ENCODE measurements at regions not wholly inside any gene's neighbourhood (a gene's known extent, or its start where the extent isn't known, plus 50 kb on each side); places are given as distances from the start of the nearest gene placed in this dataset.

DNA sequence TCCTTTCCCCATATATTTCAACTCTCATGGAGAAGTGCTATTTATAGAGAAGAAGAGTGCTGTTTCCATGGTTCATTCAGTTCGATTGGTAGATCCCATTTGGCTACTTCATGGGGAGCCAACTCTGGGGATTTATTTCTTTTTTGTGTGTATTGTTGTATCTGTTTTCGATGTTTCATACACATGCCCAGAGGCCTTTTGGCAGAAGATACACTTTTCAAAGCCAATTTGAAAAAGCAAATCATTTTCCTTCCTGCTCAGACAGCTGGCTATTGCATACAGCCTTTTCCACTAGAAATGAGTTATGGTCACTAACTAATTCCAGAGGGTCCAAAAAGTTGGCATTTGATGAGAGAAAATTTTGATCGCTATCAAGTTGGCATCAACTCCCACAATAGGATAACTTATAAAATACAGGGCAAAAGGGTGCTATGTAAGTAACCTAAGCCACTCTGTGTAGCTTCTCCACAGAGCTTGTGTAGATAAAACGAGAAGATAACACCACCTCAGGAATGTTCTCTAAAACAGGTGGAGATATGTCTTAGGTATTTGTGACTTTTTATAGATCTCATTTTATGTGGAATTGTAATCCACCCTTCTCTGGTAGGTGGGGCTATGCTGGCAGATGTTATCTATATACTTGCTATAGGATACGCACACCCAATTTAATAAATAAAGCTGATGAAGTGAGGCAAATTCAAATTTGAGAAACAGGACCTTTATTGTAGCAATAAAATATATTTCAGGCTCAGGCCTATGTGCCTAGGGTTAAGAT is 798.5 kb downstream of the SATB2 start:
- TF ChIP-seq NR2C2 (CRISPR knock-in tag; IDR thresholded peaks at IDR 0.05) (no peak), SOX15 (CRISPR knock-in tag; IDR thresholded peaks at IDR 0.05) (no peak), CREB1 (CRISPR knock-in tag; IDR thresholded peaks at IDR 0.05) (no peak), MXD4 (CRISPR knock-in tag; IDR thresholded peaks at IDR 0.05; ENCODE audit: borderline replicate concordance) (no peak), ZNF121 (CRISPR knock-in tag; IDR thresholded peaks at IDR 0.05) (no peak), CREM (CRISPR knock-in tag; IDR thresholded peaks at IDR 0.05) (no peak)
- TF ChIP-seq, protein P1, sequence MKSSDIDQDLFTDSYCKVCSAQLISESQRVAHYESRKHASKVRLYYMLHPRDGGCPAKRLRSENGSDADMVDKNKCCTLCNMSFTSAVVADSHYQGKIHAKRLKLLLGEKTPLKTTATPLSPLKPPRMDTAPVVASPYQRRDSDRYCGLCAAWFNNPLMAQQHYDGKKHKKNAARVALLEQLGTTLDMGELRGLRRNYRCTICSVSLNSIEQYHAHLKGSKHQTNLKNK (CRISPR knock-in tag; IDR thresholded peaks at IDR 0.05), result no peak
- TF ChIP-seq, protein P2, sequence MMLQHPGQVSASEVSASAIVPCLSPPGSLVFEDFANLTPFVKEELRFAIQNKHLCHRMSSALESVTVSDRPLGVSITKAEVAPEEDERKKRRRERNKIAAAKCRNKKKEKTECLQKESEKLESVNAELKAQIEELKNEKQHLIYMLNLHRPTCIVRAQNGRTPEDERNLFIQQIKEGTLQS (CRISPR knock-in tag; conservative IDR thresholded peaks at IDR 0.05), result no peak
- TF ChIP-seq, protein P3, sequence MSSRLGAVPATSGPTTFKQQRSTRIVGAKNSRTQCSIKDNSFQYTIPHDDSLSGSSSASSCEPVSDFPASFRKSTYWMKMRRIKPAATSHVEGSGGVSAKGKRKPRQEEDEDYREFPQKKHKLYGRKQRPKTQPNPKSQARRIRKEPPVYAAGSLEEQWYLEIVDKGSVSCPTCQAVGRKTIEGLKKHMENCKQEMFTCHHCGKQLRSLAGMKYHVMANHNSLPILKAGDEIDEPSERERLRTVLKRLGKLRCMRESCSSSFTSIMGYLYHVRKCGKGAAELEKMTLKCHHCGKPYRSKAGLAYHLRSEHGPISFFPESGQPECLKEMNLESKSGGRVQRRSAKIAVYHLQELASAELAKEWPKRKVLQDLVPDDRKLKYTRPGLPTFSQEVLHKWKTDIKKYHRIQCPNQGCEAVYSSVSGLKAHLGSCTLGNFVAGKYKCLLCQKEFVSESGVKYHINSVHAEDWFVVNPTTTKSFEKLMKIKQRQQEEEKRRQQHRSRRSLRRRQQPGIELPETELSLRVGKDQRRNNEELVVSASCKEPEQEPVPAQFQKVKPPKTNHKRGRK (CRISPR knock-in tag; IDR thresholded peaks at IDR 0.05; ENCODE audit: borderline replicate concordance), result no peak
- TF ChIP-seq, protein P4, sequence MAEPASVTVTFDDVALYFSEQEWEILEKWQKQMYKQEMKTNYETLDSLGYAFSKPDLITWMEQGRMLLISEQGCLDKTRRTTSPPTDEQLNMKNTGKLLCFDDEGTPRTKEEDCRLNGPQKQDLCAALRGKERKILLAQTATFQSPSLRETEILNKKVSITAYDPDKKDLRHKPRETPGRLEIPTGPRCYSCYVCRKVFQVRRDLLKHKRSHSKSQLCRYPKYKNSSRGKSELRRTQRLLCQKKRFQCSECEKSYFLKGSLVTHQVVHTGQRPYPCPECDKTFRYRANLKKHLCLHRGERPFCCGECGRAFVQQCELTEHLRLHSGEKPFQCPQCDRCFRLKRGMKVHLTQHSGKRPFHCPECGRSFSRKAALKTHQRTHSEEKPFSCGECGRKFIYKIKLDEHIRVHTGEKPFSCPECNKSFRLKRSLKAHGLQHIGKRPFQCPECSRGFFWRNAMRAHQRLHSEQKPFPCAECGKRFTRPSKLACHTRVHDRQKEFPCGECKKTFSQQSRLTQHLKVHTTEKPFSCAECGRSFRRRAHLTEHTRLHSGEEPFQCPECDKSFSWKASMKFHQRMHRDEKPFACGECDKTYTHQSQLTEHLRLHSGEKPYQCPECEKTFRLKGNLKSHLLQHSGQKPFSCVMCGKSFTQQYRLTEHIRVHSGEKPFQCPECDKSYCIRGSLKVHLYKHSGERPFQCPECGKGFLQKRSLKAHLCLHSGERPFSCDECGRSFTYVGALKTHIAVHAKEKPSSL (CRISPR knock-in tag; conservative IDR thresholded peaks at IDR 0.05), result no peak
- TF ChIP-seq, protein P5, sequence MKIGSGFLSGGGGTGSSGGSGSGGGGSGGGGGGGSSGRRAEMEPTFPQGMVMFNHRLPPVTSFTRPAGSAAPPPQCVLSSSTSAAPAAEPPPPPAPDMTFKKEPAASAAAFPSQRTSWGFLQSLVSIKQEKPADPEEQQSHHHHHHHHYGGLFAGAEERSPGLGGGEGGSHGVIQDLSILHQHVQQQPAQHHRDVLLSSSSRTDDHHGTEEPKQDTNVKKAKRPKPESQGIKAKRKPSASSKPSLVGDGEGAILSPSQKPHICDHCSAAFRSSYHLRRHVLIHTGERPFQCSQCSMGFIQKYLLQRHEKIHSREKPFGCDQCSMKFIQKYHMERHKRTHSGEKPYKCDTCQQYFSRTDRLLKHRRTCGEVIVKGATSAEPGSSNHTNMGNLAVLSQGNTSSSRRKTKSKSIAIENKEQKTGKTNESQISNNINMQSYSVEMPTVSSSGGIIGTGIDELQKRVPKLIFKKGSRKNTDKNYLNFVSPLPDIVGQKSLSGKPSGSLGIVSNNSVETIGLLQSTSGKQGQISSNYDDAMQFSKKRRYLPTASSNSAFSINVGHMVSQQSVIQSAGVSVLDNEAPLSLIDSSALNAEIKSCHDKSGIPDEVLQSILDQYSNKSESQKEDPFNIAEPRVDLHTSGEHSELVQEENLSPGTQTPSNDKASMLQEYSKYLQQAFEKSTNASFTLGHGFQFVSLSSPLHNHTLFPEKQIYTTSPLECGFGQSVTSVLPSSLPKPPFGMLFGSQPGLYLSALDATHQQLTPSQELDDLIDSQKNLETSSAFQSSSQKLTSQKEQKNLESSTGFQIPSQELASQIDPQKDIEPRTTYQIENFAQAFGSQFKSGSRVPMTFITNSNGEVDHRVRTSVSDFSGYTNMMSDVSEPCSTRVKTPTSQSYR (CRISPR knock-in tag; IDR thresholded peaks at IDR 0.05), result no peak
- TF ChIP-seq, protein P6, sequence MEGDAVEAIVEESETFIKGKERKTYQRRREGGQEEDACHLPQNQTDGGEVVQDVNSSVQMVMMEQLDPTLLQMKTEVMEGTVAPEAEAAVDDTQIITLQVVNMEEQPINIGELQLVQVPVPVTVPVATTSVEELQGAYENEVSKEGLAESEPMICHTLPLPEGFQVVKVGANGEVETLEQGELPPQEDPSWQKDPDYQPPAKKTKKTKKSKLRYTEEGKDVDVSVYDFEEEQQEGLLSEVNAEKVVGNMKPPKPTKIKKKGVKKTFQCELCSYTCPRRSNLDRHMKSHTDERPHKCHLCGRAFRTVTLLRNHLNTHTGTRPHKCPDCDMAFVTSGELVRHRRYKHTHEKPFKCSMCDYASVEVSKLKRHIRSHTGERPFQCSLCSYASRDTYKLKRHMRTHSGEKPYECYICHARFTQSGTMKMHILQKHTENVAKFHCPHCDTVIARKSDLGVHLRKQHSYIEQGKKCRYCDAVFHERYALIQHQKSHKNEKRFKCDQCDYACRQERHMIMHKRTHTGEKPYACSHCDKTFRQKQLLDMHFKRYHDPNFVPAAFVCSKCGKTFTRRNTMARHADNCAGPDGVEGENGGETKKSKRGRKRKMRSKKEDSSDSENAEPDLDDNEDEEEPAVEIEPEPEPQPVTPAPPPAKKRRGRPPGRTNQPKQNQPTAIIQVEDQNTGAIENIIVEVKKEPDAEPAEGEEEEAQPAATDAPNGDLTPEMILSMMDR (IDR thresholded peaks at IDR 0.05), result no peak
- POLR2A ChIA-PET, result no interaction called here
- CTCF ChIA-PET, result no interaction called here
- H3K4me3 Mint-ChIP-seq, result no peak overlapping the region
- H3K27me3 Mint-ChIP-seq (ENCODE audit: low read depth), result no peaks in the 10 kb centered on the region
- no peaks in the 10 kb centered on the region for H3K9me3 Mint-ChIP-seq
- no peak for DNase-seq (ENCODE audit: low spot score)
- no peaks in the 10 kb centered on the region for H3K36me3 Mint-ChIP-seq
- no peaks in the 10 kb centered on the region for H3K4me1 Mint-ChIP-seq
- no peak for ATAC-seq
- no peak overlapping the region for H3K27ac Mint-ChIP-seq

DNA sequence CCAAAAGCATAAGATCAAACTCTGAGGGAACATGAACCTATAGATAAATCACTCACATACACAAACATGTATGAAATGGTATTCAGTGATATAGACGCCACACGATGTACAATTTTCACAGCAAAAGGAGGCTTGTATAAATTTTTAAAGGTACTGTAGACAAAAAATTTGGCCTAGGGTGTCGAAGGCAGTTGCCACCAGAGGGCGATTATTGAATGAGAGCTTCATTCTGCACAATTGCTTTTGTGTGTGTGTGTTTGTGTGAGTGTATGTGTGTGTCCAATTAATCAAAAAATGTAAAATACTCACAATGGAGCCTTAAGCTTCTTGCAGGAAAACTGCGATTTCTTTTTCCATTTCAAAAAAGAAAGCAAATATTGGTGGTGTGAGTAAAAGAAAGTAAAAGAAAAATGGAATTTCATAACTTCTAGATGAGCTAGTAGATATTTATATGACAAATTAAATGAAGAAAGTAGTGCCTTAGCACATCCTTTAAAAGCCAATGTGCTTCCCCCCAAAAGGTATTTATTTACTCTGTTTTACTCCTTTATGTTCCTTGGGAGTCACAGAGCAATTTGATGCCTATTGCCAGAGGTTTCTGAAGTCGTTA is 800.1 kb downstream of the SATB2 start:
- peak; percentile 31 for DNase-seq (ENCODE audit: low spot score)
- CTCF ChIA-PET, result interaction anchor here (0.7 to 1.6 kb wide), 11 partner anchors 15 to 840 kb away, joined by 3 to 11 read pairs (median 5); no protein-coding TSS in a partner anchor
- no peak for ATAC-seq
- POLR2A ChIA-PET, result no interaction called here
- H3K27ac Mint-ChIP-seq, result no peak overlapping the region
- no peaks in the 10 kb centered on the region for H3K9me3 Mint-ChIP-seq
- no peak overlapping the region for H3K4me3 Mint-ChIP-seq
- H3K27me3 Mint-ChIP-seq (ENCODE audit: low read depth), result no peaks in the 10 kb centered on the region
- no peak for TF ChIP-seq SMAD4 (CRISPR knock-in tag; IDR thresholded peaks at IDR 0.05)
- TF ChIP-seq, protein P6 (IDR thresholded peaks at IDR 0.05), result peak; percentile 55
- H3K4me1 Mint-ChIP-seq, result no peaks in the 10 kb centered on the region
- no peaks in the 10 kb centered on the region for H3K36me3 Mint-ChIP-seq

Measured in WTC11 (cell line).